ENCODE measurements at regions not wholly inside any gene's neighbourhood (a gene's known extent, or its start where the extent isn't known, plus 50 kb on each side); places are given as distances from the start of the nearest gene placed in this dataset.

DNA sequence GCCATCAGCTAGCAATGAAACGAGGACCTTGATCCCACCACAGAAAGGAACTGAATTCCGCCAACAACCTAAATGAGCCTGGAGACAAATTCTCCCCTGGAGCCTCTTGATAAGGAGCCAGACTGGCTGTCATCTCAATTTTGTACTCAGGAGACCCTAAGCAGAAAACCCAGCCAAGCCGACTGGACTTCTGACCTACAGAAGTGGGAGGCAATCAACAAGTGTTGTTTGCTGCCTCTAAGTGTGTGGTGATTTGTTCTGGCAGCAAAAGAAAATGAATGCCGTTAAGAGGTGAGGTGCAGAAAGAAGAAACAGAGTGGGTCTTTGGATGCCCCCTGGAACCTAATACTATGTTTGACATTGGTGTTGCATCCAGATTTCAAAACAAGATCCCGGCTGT, 72.7 kb upstream of the SPATA31E1 start:
- TF ChIP-seq, protein P1, sequence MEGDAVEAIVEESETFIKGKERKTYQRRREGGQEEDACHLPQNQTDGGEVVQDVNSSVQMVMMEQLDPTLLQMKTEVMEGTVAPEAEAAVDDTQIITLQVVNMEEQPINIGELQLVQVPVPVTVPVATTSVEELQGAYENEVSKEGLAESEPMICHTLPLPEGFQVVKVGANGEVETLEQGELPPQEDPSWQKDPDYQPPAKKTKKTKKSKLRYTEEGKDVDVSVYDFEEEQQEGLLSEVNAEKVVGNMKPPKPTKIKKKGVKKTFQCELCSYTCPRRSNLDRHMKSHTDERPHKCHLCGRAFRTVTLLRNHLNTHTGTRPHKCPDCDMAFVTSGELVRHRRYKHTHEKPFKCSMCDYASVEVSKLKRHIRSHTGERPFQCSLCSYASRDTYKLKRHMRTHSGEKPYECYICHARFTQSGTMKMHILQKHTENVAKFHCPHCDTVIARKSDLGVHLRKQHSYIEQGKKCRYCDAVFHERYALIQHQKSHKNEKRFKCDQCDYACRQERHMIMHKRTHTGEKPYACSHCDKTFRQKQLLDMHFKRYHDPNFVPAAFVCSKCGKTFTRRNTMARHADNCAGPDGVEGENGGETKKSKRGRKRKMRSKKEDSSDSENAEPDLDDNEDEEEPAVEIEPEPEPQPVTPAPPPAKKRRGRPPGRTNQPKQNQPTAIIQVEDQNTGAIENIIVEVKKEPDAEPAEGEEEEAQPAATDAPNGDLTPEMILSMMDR (conservative IDR thresholded peaks at IDR 0.05) = no peak
- TF ChIP-seq EZH2 (IDR thresholded peaks at IDR 0.05; ENCODE audit: low read depth) = no peak

Measured in PC-9 (cell line).